GM18858 (cell line): ENCODE measurements at regions not wholly inside any gene's neighbourhood (a gene's known extent, or its start where the extent isn't known, plus 50 kb on each side); places are given as distances from the start of the nearest gene placed in this dataset.

Experiments used
- ATAC-seq: cut with Tn5 transposase; IDR thresholded peaks from one replicate; pipeline ENCODE4 v1.9.1; 2021; ENCODE audit not compliant: unreplicated experiment

- ATAC-seq = peak; percentile 46
These were observed 52.0 kb downstream of the RPP21 start for GRCh38 chr6:30396833-30397479.

- no peak for ATAC-seq
These were observed 52.7 kb downstream of the RPP21 start for GRCh38 chr6:30397697-30398096.

GRCh38 chr6:30399390-30400058, 54.6 kb downstream of the RPP21 start:
- no peak for ATAC-seq

- no peak for ATAC-seq
These were observed 61.0 kb downstream of the RPP21 start for GRCh38 chr6:30405934-30406333.

GRCh38 chr6:30409184-30409583, 64.2 kb downstream of the RPP21 start:
- ATAC-seq = no peak

GRCh38 chr6:30411515-30412207, 66.7 kb downstream of the RPP21 start:
- ATAC-seq = no peak

- ATAC-seq = no peak
These were observed 70.9 kb upstream of the HLA-E start for GRCh38 chr6:30418448-30418847.

- ATAC-seq = no peak
These were observed 64.8 kb upstream of the HLA-E start for GRCh38 chr6:30424549-30424948.
